HCT116 (cell line): ENCODE measurements at regions not wholly inside any gene's neighbourhood (a gene's known extent, or its start where the extent isn't known, plus 50 kb on each side); places are given as distances from the start of the nearest gene placed in this dataset.

Experiments used
- ATAC-seq: fragments of 200-7000 bp; cut with Tn5 transposase; 2 replicates; pipeline ENCODE4 v1.9.1; 2020; ENCODE audit warnings: mild to moderate bottlenecking, moderate library complexity
- BruUV-seq: library from RNA; stranded (reverse); fragments of 400-500 nt; replicated peaks from 2 replicates; lab custom pipeline; 2021; lab: Mats Ljungman, UMichigan
- CTCF ChIA-PET: fragments of 300-600 bp; sonication (Branson Sonifier 250); formaldehyde crosslinking; loops from one replicate; lab custom pipeline; 2021; ENCODE audit warnings: antibody characterized with exemption; lab: Charles Lee
- POLR2A ChIA-PET: fragments of 300-600, 350-600 bp; sonication (Branson Sonifier 250); formaldehyde crosslinking; loops from one replicate; lab custom pipeline; 2021; ENCODE audit warnings: antibody characterized with exemption; lab: Charles Lee
- RAD21 ChIA-PET, 2 experiments: fragments of 300-600 bp; sonication (Branson Sonifier 250); formaldehyde crosslinking; loops; one replicate each; lab custom pipeline; 2023; ENCODE audit warnings: low total read pairs in 2 of 2; ENCODE audit not compliant: uncharacterized antibody in 2 of 2, unreplicated experiment in 2 of 2, low non-redundant PET in 1 of 2; lab: Charles Lee
- DNase-seq: peaks from one replicate; pipeline ENCODE4 v3.0.0-alpha.2; 2010; ENCODE audit warnings: low read depth, low spot score
- H2AFZ ChIP-seq: fragments of 200-600 bp; shearing (Covaris generic), sonication (generic); 2 replicates; pipeline ENCODE4 v1.6.1; 2017; ENCODE audit warnings: low read depth, mixed run types, mixed read lengths, antibody characterized with exemption, low read length; ENCODE audit not compliant: poor library complexity, severe bottlenecking
- H3K27ac ChIP-seq: 2 replicates; pipeline ENCODE4 v1.5.1; 2012; ENCODE audit warnings: low read depth, low read length
- H3K27me3 ChIP-seq: fragments of 200-600 bp; sonication (generic); 2 replicates; pipeline ENCODE4 v1.6.1; 2016; ENCODE audit warnings: mixed run types, low read length, mixed read lengths; ENCODE audit not compliant: insufficient read depth
- H3K36me3 ChIP-seq, 2 experiments: fragments of 200-500 bp in 1 of 2; fragments of 200-600 bp in 1 of 2; sonication (Bioruptor generic) in 1 of 2; sonication (generic) in 1 of 2; 2 replicates each; pipeline versions ENCODE4 v1.5.1 to v1.6.1; 2014 to 2016; ENCODE audit warnings: low read length in 2 of 2, inconsistent platforms in 1 of 2, mixed read lengths in 1 of 2, mixed run types in 1 of 2; ENCODE audit not compliant: insufficient read depth in 2 of 2, control insufficient read depth in 1 of 2
- H3K4me1 ChIP-seq, 2 experiments: fragments of 200-600 bp in 1 of 2; sonication (generic) in 1 of 2; 2 replicates each; pipeline versions ENCODE4 v1.5.1 to v1.6.1; 2012 to 2017; ENCODE audit warnings: low read length in 2 of 2, inconsistent platforms in 1 of 2, mild to moderate bottlenecking in 1 of 2, mixed read lengths in 1 of 2, mixed run types in 1 of 2, moderate library complexity in 1 of 2; ENCODE audit not compliant: insufficient read depth in 2 of 2, control insufficient read depth in 1 of 2
- H3K4me2 ChIP-seq: fragments of 200-600 bp; sonication (generic); 2 replicates; pipeline ENCODE4 v1.6.1; 2017; ENCODE audit warnings: mixed run types, low read length, mixed read lengths
- H3K4me3 ChIP-seq, 2 experiments: fragments of 200-600 bp in 1 of 2; sonication (generic) in 1 of 2; replicated peaks in 1 of 2; 2 replicates each; pipeline ENCODE4 v1.5.1; 2011 to 2016; ENCODE audit warnings: low read length in 2 of 2, control low read depth in 1 of 2, low read depth in 1 of 2, mild to moderate bottlenecking in 1 of 2, mixed read lengths in 1 of 2, mixed run types in 1 of 2
- H3K79me2 ChIP-seq: fragments of 200-600 bp; sonication (generic); 2 replicates; pipeline ENCODE4 v1.6.1; 2017; ENCODE audit warnings: mild to moderate bottlenecking, mixed run types, low read length, moderate library complexity, mixed read lengths; ENCODE audit not compliant: insufficient read depth
- H3K9ac ChIP-seq: fragments of 200-600 bp; sonication (generic); 2 replicates; pipeline ENCODE4 v1.6.1; 2016; ENCODE audit warnings: low read length, mixed read lengths
- H3K9me2 ChIP-seq: fragments of 200-600 bp; sonication (generic), shearing (Covaris generic); 2 replicates; pipeline ENCODE4 v1.6.1; 2017; ENCODE audit warnings: mixed run types, mild to moderate bottlenecking, moderate library complexity; ENCODE audit not compliant: insufficient read depth
- H3K9me3 ChIP-seq, 2 experiments: fragments of 200-500 bp in 1 of 2; fragments of 200-600 bp in 1 of 2; sonication (Bioruptor generic) in 1 of 2; sonication (generic) in 1 of 2; 2 replicates each; pipeline ENCODE4 v1.6.1; 2014 to 2017; ENCODE audit warnings: low read length in 2 of 2, mixed read lengths in 2 of 2, inconsistent platforms in 1 of 2, low read depth in 1 of 2, mild to moderate bottlenecking in 1 of 2, mixed run types in 1 of 2, moderate library complexity in 1 of 2; ENCODE audit not compliant: control insufficient read depth in 1 of 2, insufficient read depth in 1 of 2
- H4K20me1 ChIP-seq: fragments of 200-600 bp; sonication (generic), shearing (Covaris generic); 2 replicates; pipeline ENCODE4 v1.6.1; 2017; ENCODE audit warnings: mixed run types, mild to moderate bottlenecking, moderate library complexity; ENCODE audit not compliant: insufficient read depth
- CEBPB ChIP-seq: IDR thresholded peaks from 2 replicates; pipeline ENCODE4 v1.6.1; 2012; ENCODE audit warnings: low read depth
- EZH2 ChIP-seq: fragments of 200-600 bp; sonication (generic); IDR thresholded peaks from 2 replicates; pipeline ENCODE4 v1.6.1; 2017; ENCODE audit warnings: antibody characterized with exemption, mixed run types
- JUND ChIP-seq: IDR thresholded peaks from 2 replicates; pipeline ENCODE4 v1.6.1; 2012
- POLR2A ChIP-seq: IDR thresholded peaks from 2 replicates; pipeline ENCODE4 v1.7.0; 2011; ENCODE audit warnings: borderline replicate concordance; ENCODE audit not compliant: insufficient read depth, insufficient read length; ENCODE audit errors: extremely low read depth
- SIN3A ChIP-seq: IDR thresholded peaks from 2 replicates; pipeline ENCODE4 v1.6.1; 2012; ENCODE audit warnings: low read depth
- SP1 ChIP-seq: IDR thresholded peaks from 2 replicates; pipeline ENCODE4 v1.6.1; 2012; ENCODE audit warnings: low read depth
- SRF ChIP-seq: IDR thresholded peaks from 2 replicates; pipeline ENCODE4 v1.6.1; 2012; ENCODE audit warnings: low read depth
- ZFX ChIP-seq: fragments of 450-650 bp; IDR thresholded peaks from 2 replicates; pipeline ENCODE4 v1.6.1; 2017
- ZNF274 ChIP-seq: fragments of 200-500 bp; sonication (Bioruptor generic); IDR thresholded peaks from 2 replicates; pipeline ENCODE4 v1.6.1; 2014; ENCODE audit warnings: mild to moderate bottlenecking, low read depth, low read length, inconsistent platforms
- intact Hi-C: fragments of 100-400 bp; cut with micrococcal nuclease; formaldehyde crosslinking; loops from 2 replicates; pipeline ENCODE4 v1.10.0; 2022
- TF ChIP-seq, protein P1 (sequence below): IDR thresholded peaks from 2 replicates; pipeline ENCODE4 v1.6.1; 2011; ENCODE audit warnings: mild to moderate bottlenecking, low read length, moderate library complexity; ENCODE audit not compliant: insufficient replicate concordance; ENCODE audit errors: extremely low read depth
- TF ChIP-seq, protein P2 (sequence below): IDR thresholded peaks from 2 replicates; pipeline ENCODE4 v1.6.1; 2012
- TF ChIP-seq, protein P3 (sequence below): IDR thresholded peaks from 2 replicates; pipeline ENCODE4 v1.6.1; 2012; ENCODE audit warnings: low read depth

DNA sequence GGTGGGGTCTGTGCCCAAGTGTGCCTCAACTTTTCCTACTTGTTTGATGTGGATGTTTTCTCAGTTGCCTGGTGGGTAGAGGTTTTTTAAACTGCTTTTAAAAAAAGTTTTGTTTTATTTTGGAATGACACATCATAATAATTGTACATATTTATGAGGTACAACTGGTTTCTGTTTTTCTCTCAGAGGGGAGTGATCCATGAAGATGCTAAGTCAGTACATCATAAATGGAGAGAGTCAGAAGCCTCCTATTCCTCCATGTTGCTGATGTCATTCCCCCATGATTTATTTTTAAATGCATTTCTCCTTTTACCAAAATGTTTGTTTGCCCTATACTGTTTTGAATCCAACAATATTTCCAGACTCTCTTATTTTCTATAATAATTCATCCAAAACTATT, 77.3 kb upstream of the CLVS2 start (continued):
- TF ChIP-seq, protein P1, sequence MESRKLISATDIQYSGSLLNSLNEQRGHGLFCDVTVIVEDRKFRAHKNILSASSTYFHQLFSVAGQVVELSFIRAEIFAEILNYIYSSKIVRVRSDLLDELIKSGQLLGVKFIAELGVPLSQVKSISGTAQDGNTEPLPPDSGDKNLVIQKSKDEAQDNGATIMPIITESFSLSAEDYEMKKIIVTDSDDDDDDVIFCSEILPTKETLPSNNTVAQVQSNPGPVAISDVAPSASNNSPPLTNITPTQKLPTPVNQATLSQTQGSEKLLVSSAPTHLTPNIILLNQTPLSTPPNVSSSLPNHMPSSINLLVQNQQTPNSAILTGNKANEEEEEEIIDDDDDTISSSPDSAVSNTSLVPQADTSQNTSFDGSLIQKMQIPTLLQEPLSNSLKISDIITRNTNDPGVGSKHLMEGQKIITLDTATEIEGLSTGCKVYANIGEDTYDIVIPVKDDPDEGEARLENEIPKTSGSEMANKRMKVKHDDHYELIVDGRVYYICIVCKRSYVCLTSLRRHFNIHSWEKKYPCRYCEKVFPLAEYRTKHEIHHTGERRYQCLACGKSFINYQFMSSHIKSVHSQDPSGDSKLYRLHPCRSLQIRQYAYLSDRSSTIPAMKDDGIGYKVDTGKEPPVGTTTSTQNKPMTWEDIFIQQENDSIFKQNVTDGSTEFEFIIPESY, result no peak
- no peak for TF ChIP-seq POLR2A
- TF ChIP-seq, protein P2, sequence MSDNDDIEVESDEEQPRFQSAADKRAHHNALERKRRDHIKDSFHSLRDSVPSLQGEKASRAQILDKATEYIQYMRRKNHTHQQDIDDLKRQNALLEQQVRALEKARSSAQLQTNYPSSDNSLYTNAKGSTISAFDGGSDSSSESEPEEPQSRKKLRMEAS, result no peak
- TF ChIP-seq SRF, result no peak
- TF ChIP-seq ZFX, result no peak

DNA sequence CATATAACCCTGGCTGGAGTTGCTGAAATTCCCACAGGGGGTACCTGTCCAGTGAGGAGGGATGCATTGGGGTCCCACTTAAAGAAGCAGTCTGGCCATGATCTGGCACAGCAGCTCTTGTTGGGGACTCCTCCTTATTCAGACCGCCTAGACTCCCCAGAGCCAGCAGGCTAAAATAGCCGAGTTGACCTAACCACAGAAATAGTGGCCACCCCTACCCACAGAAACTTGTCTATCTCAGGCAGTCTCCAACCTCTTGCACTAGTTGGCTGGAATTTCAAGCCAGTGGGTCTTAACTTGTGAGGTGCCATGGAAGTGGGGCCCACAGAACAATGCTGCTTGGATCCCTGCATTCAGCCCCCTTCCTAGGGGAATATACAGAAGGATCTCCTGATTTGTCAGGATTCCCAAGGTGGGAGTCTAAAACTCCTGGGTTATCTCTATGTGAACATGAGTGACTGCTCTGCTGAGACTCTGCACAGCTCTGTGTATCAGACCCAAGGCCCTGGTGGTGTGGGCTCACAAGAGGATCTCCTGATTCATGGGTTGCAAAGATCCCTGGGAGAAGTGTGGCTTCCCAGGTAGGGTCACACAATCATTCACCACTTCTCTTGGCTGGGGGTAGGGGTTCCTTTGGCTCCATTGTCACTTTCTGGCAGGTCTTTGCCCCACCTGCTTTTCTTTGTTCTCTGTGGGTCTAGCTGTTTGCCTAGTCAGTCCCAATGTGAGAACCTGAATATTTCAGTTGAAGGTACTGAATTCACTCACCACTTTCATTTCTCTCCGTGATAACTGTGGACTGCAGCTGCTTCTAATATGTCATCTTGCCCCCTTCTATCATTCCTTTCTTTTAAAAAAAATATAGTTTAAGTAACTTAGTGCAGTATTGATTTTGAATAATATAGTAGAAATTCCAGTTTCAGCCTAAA, 65.5 kb upstream of the CLVS2 start:
- H3K9me3 ChIP-seq, result no peaks in the 10 kb centered on the region
- TF ChIP-seq ZNF274, result no peak
- no peak for TF ChIP-seq SP1
- no peak for TF ChIP-seq SIN3A
- no peak for TF ChIP-seq JUND
- no peak for TF ChIP-seq EZH2
- TF ChIP-seq ZFX, result no peak
- no peak for TF ChIP-seq CEBPB
- no peak for TF ChIP-seq POLR2A
- TF ChIP-seq, protein P3, sequence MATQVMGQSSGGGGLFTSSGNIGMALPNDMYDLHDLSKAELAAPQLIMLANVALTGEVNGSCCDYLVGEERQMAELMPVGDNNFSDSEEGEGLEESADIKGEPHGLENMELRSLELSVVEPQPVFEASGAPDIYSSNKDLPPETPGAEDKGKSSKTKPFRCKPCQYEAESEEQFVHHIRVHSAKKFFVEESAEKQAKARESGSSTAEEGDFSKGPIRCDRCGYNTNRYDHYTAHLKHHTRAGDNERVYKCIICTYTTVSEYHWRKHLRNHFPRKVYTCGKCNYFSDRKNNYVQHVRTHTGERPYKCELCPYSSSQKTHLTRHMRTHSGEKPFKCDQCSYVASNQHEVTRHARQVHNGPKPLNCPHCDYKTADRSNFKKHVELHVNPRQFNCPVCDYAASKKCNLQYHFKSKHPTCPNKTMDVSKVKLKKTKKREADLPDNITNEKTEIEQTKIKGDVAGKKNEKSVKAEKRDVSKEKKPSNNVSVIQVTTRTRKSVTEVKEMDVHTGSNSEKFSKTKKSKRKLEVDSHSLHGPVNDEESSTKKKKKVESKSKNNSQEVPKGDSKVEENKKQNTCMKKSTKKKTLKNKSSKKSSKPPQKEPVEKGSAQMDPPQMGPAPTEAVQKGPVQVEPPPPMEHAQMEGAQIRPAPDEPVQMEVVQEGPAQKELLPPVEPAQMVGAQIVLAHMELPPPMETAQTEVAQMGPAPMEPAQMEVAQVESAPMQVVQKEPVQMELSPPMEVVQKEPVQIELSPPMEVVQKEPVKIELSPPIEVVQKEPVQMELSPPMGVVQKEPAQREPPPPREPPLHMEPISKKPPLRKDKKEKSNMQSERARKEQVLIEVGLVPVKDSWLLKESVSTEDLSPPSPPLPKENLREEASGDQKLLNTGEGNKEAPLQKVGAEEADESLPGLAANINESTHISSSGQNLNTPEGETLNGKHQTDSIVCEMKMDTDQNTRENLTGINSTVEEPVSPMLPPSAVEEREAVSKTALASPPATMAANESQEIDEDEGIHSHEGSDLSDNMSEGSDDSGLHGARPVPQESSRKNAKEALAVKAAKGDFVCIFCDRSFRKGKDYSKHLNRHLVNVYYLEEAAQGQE, result no peak
- ATAC-seq (no peak), DNase-seq (no peak)
- H4K20me1 ChIP-seq, result no peaks in the 10 kb centered on the region
- no peaks in the 10 kb centered on the region for H3K9me2 ChIP-seq
- RAD21 ChIA-PET, result no interaction called here
- CTCF ChIA-PET, result no interaction called here
- H3K4me1 ChIP-seq, result no peaks in the 10 kb centered on the region
- H3K4me3 ChIP-seq, result no peak overlapping the region
- no peak overlapping the region for H3K27ac ChIP-seq
- no TSS peak for BruUV-seq
- no peak overlapping the region for H3K9ac ChIP-seq
- no peaks in the 10 kb centered on the region for H3K79me2 ChIP-seq
- no peak overlapping the region for H3K4me2 ChIP-seq
- POLR2A ChIA-PET, result no interaction called here
- intact Hi-C loops, result no loop called here
- no peak overlapping the region for H2AFZ ChIP-seq
- H3K27me3 ChIP-seq, result no peaks in the 10 kb centered on the region; the same call in 1 of the 2 replicates
- no peaks in the 10 kb centered on the region for H3K36me3 ChIP-seq
